GM23248 (cell line): ENCODE measurements at regions not wholly inside any gene's neighbourhood (a gene's known extent, or its start where the extent isn't known, plus 50 kb on each side); places are given as distances from the start of the nearest gene placed in this dataset.

Source experiments
- DNase-seq: peaks from one replicate; pipeline ENCODE4 v3.0.0-alpha.2; 2015
- H2AFZ ChIP-seq: fragments of 200-600 bp; sonication (generic); 2 replicates; pipeline ENCODE4 v1.6.1; 2016; ENCODE audit warnings: antibody characterized with exemption
- H3F3A ChIP-seq: fragments of 200-600 bp; sonication (generic); 2 replicates; pipeline ENCODE4 v1.6.1; 2016; ENCODE audit warnings: mild to moderate bottlenecking, antibody characterized with exemption, mixed run types; ENCODE audit not compliant: insufficient read depth
- H3K27ac ChIP-seq: fragments of 200-600 bp; sonication (generic); 2 replicates; pipeline ENCODE4 v1.5.1; 2016; ENCODE audit warnings: mild to moderate bottlenecking
- H3K27me3 ChIP-seq: fragments of 200-600 bp; sonication (generic); replicated peaks from 2 replicates; pipeline ENCODE4 v1.6.1; 2016; ENCODE audit warnings: mild to moderate bottlenecking; ENCODE audit not compliant: insufficient read depth
- H3K36me3 ChIP-seq: fragments of 200-600 bp; sonication (generic); 2 replicates; pipeline ENCODE4 v1.6.1; 2016; ENCODE audit warnings: low read depth, mild to moderate bottlenecking
- H3K4me1 ChIP-seq: fragments of 200-600 bp; sonication (generic); 2 replicates; pipeline ENCODE4 v1.6.1; 2016; ENCODE audit warnings: mild to moderate bottlenecking; ENCODE audit not compliant: insufficient read depth
- H3K4me2 ChIP-seq: fragments of 200-600 bp; sonication (generic); one replicate; pipeline ENCODE4 v1.6.1; 2016; ENCODE audit warnings: mild to moderate bottlenecking; ENCODE audit not compliant: unreplicated experiment
- H3K4me3 ChIP-seq: fragments of 200-600 bp; sonication (generic); 2 replicates; pipeline ENCODE4 v1.5.1; 2016; ENCODE audit warnings: mild to moderate bottlenecking
- H3K79me2 ChIP-seq: fragments of 200-600 bp; sonication (generic); 2 replicates; pipeline ENCODE4 v1.6.1; 2016; ENCODE audit warnings: mild to moderate bottlenecking; ENCODE audit not compliant: insufficient read depth
- H3K9ac ChIP-seq: fragments of 200-600 bp; sonication (generic); 2 replicates; pipeline ENCODE4 v1.6.1; 2016; ENCODE audit warnings: mild to moderate bottlenecking
- H3K9me2 ChIP-seq: fragments of 200-600 bp; sonication (generic); 2 replicates; pipeline ENCODE4 v1.6.1; 2016; ENCODE audit warnings: mixed run types, mild to moderate bottlenecking, moderate library complexity; ENCODE audit not compliant: insufficient read depth
- H3K9me3 ChIP-seq: fragments of 200-600 bp; sonication (generic); one replicate; pipeline ENCODE4 v1.6.1; 2017; ENCODE audit warnings: low read depth
- H4K20me1 ChIP-seq: fragments of 200-600 bp; sonication (generic); 2 replicates; pipeline ENCODE4 v1.6.0; 2016; ENCODE audit not compliant: insufficient read depth
- EZH2 ChIP-seq: fragments of 200-600 bp; sonication (generic); IDR thresholded peaks from 2 replicates; pipeline ENCODE4 v1.6.1; 2018; ENCODE audit warnings: antibody characterized with exemption, mild to moderate bottlenecking; ENCODE audit not compliant: insufficient read depth, poor library complexity, severe bottlenecking
- EZH2phosphoT487 ChIP-seq: fragments of 200-600 bp; sonication (generic); IDR thresholded peaks from 2 replicates; pipeline ENCODE4 v1.6.1; 2018; ENCODE audit warnings: antibody characterized with exemption, moderate library complexity, mild to moderate bottlenecking, low read depth; ENCODE audit not compliant: insufficient read depth
- WGBS, 2 experiments: methylation state at CpG; one replicate each; pipeline ENCODE4 v1.1.6; 2015 to 2017; ENCODE audit warnings: low lambda C conversion rate in 2 of 2, low coverage in 1 of 2; ENCODE audit errors: missing lambda C conversion rate in 2 of 2; 5-methylcytosine and 5-hydroxymethylcytosine counted together
- in situ Hi-C: fragments of 300-500 bp; cut with MboI; formaldehyde crosslinking; loops from 2 replicates; pipeline ENCODE4 v1.15.0; 2020

GRCh38 chr20:43843096-43843964, 71.3 kb upstream of the TOX2 start:
- WGBS, 2 experiments, result 36 to 44% methylated on average over 10 of the region's 10 CpGs
- Histone ChIP-seq H3K4me3 (no peak overlapping the region), H3K79me2 (no peaks in the 10 kb centered on the region), H3K27me3 (no peaks in the 10 kb centered on the region), H3F3A (peaks cover 21% of the 10 kb centered on the region), H3K36me3 (no peaks in the 10 kb centered on the region), H3K4me1 (peaks cover 19% of the 10 kb centered on the region), H3K27ac (peak overlapping the region; percentile 38), H3K4me2 (no peak overlapping the region), H2AFZ (no peak overlapping the region), H3K9ac (no peak overlapping the region), H3K9me2 (no peaks in the 10 kb centered on the region), H3K9me3 (no peaks in the 10 kb centered on the region), H4K20me1 (no peaks in the 10 kb centered on the region)
- no peak for TF ChIP-seq EZH2
- no peak for TF ChIP-seq EZH2phosphoT487
- peak; percentile 92 for DNase-seq
- in situ Hi-C loops, result no loop called here

GRCh38 chr20:43842126-43843020, 72.3 kb upstream of the TOX2 start:
- H3K36me3 ChIP-seq, result no peaks in the 10 kb centered on the region
- no peaks in the 10 kb centered on the region for H3K9me3 ChIP-seq
- TF ChIP-seq EZH2, result no peak
- no peak for TF ChIP-seq EZH2phosphoT487
- peaks cover 21% of the 10 kb centered on the region for H3F3A ChIP-seq
- in situ Hi-C loops, result no loop called here
- WGBS, 2 experiments, result 63 to 69% methylated on average over 9 of the region's 9 CpGs
- no peaks in the 10 kb centered on the region for H3K27me3 ChIP-seq
- H3K4me3 ChIP-seq, result no peak overlapping the region
- no peaks in the 10 kb centered on the region for H3K79me2 ChIP-seq
- peaks cover 19% of the 10 kb centered on the region for H3K4me1 ChIP-seq
- no peak overlapping the region for H3K9ac ChIP-seq
- no peak for DNase-seq
- no peak overlapping the region for H3K27ac ChIP-seq
- H4K20me1 ChIP-seq, result no peaks in the 10 kb centered on the region
- no peak overlapping the region for H2AFZ ChIP-seq
- no peak overlapping the region for H3K4me2 ChIP-seq
- H3K9me2 ChIP-seq, result no peaks in the 10 kb centered on the region

GRCh38 chr20:43840382-43841070, 74.1 kb upstream of the TOX2 start:
- Histone ChIP-seq H3F3A (peaks cover 19% of the 10 kb centered on the region), H3K27me3 (no peaks in the 10 kb centered on the region), H3K4me3 (no peak overlapping the region), H3K27ac (no peak overlapping the region), H3K4me1 (peaks cover 19% of the 10 kb centered on the region), H3K9ac (no peak overlapping the region), H3K9me3 (no peaks in the 10 kb centered on the region), H3K9me2 (no peaks in the 10 kb centered on the region), H3K79me2 (no peaks in the 10 kb centered on the region), H2AFZ (no peak overlapping the region), H4K20me1 (no peaks in the 10 kb centered on the region), H3K4me2 (no peak overlapping the region), H3K36me3 (no peaks in the 10 kb centered on the region)
- TF ChIP-seq EZH2phosphoT487 (no peak), EZH2 (no peak)
- 90 to 92% methylated on average over 8 to 11 of the region's 11 CpGs for WGBS, 2 experiments
- DNase-seq, result no peak
- in situ Hi-C loops, result no loop called here

- Histone ChIP-seq H4K20me1 (no peaks in the 10 kb centered on the region), H3F3A (peaks cover 12% of the 10 kb centered on the region), H3K9me2 (no peaks in the 10 kb centered on the region), H3K36me3 (no peaks in the 10 kb centered on the region), H3K9me3 (no peaks in the 10 kb centered on the region), H3K27me3 (no peaks in the 10 kb centered on the region), H2AFZ (no peak overlapping the region), H3K4me2 (no peak overlapping the region), H3K4me3 (no peak overlapping the region), H3K9ac (no peak overlapping the region), H3K4me1 (peaks cover 19% of the 10 kb centered on the region), H3K27ac (no peak overlapping the region), H3K79me2 (no peaks in the 10 kb centered on the region)
- in situ Hi-C loops, result no loop called here
- no peak for DNase-seq
- WGBS, 2 experiments, result 55 to 58% methylated on average over 4 of the region's 4 CpGs
- TF ChIP-seq EZH2, result no peak
- TF ChIP-seq EZH2phosphoT487, result no peak
These were observed 74.9 kb upstream of the TOX2 start for GRCh38 chr20:43839793-43840199.
